ENCODE measurements at regions not wholly inside any gene's neighbourhood (a gene's known extent, or its start where the extent isn't known, plus 50 kb on each side); places are given as distances from the start of the nearest gene placed in this dataset.

DNA sequence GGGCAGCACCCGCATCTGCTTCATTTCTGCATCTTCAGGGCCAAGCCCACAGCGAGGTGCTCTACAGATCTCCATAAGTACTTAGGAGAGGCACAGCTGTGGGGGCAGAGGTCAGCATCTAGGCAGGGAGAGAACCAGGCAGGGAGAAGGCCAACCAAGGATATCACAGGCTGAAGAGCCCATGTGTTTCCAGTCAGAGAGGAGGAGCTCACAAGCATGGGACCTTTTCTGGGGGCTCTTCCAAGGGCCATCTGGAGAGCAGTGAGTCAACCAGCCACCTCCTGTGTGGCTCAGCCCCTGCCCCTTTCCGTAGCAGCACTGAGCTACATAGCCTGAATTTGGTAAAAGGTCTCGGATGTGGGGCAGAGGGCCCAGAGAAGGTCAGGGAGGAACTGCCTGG lies 78.5 kb downstream of the ARL6IP4 start:
- TF ChIP-seq, protein P1, sequence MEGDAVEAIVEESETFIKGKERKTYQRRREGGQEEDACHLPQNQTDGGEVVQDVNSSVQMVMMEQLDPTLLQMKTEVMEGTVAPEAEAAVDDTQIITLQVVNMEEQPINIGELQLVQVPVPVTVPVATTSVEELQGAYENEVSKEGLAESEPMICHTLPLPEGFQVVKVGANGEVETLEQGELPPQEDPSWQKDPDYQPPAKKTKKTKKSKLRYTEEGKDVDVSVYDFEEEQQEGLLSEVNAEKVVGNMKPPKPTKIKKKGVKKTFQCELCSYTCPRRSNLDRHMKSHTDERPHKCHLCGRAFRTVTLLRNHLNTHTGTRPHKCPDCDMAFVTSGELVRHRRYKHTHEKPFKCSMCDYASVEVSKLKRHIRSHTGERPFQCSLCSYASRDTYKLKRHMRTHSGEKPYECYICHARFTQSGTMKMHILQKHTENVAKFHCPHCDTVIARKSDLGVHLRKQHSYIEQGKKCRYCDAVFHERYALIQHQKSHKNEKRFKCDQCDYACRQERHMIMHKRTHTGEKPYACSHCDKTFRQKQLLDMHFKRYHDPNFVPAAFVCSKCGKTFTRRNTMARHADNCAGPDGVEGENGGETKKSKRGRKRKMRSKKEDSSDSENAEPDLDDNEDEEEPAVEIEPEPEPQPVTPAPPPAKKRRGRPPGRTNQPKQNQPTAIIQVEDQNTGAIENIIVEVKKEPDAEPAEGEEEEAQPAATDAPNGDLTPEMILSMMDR (IDR thresholded peaks at IDR 0.05), result no peak
- no peak for TF ChIP-seq POLR2A (IDR thresholded peaks at IDR 0.05; ENCODE audit: low read depth)

Data from esophagus muscularis mucosa (tissue), 3 donors.